Activated CD4-positive, alpha-beta T cell treated with anti-CD3 and anti-CD28 coated beads, Interleukin-2, amount 50 U/mL, for 4 hours (primary cell): ENCODE measurements at regions not wholly inside any gene's neighbourhood (a gene's known extent, or its start where the extent isn't known, plus 50 kb on each side); places are given as distances from the start of the nearest gene placed in this dataset.

ENCODE experiments used
- DNase-seq, 2 experiments: peaks; one replicate each; pipeline ENCODE4 v3.0.0-alpha.2; 2020

GRCh38 chr3:17939157-17939556, 196.7 kb upstream of the TBC1D5 start:
- DNase-seq: no peak

- DNase-seq: no peak
These were observed 195.9 kb upstream of the TBC1D5 start for GRCh38 chr3:17938313-17938712.

- DNase-seq: no peak
These were observed 194.5 kb upstream of the TBC1D5 start for GRCh38 chr3:17936736-17937480.

GRCh38 chr3:17935222-17935621, 192.8 kb upstream of the TBC1D5 start:
- no peak for DNase-seq

- no peak for DNase-seq
These were observed 189.8 kb upstream of the TBC1D5 start for GRCh38 chr3:17932136-17932771.

- DNase-seq: no peak
These were observed 188.7 kb upstream of the TBC1D5 start for GRCh38 chr3:17931131-17931530.

GRCh38 chr3:17928502-17929145, 186.2 kb upstream of the TBC1D5 start:
- DNase-seq: no peak

GRCh38 chr3:17927036-17927435, 184.6 kb upstream of the TBC1D5 start:
- no peak for DNase-seq

GRCh38 chr3:17915341-17915740, 172.9 kb upstream of the TBC1D5 start:
- no peak for DNase-seq

GRCh38 chr3:17913359-17913758, 170.9 kb upstream of the TBC1D5 start:
- no peak for DNase-seq

GRCh38 chr3:17911986-17912760, 169.7 kb upstream of the TBC1D5 start:
- no peak for DNase-seq

- no peak for DNase-seq
These were observed 168.5 kb upstream of the TBC1D5 start for GRCh38 chr3:17910922-17911321.

GRCh38 chr3:17909714-17910113, 167.3 kb upstream of the TBC1D5 start:
- no peak for DNase-seq

- DNase-seq: no peak
These were observed 166.2 kb upstream of the TBC1D5 start for GRCh38 chr3:17908399-17909191.

GRCh38 chr3:17905996-17906395, 163.6 kb upstream of the TBC1D5 start:
- DNase-seq: no peak

GRCh38 chr3:17901893-17902292, 159.5 kb upstream of the TBC1D5 start:
- DNase-seq: no peak

- peak; percentile 2 to 7 for DNase-seq
These were observed 152.1 kb upstream of the TBC1D5 start for GRCh38 chr3:17894434-17895060.

GRCh38 chr3:17891139-17891856, 148.9 kb upstream of the TBC1D5 start:
- no peak for DNase-seq

- DNase-seq: no peak
These were observed 143.6 kb upstream of the TBC1D5 start for GRCh38 chr3:17885986-17886385.

GRCh38 chr3:17882981-17883380, 140.6 kb upstream of the TBC1D5 start:
- DNase-seq: no peak

GRCh38 chr3:17877299-17877698, 134.9 kb upstream of the TBC1D5 start:
- no peak for DNase-seq
